ENCODE measurements at regions not wholly inside any gene's neighbourhood (a gene's known extent, or its start where the extent isn't known, plus 50 kb on each side); places are given as distances from the start of the nearest gene placed in this dataset.

DNA sequence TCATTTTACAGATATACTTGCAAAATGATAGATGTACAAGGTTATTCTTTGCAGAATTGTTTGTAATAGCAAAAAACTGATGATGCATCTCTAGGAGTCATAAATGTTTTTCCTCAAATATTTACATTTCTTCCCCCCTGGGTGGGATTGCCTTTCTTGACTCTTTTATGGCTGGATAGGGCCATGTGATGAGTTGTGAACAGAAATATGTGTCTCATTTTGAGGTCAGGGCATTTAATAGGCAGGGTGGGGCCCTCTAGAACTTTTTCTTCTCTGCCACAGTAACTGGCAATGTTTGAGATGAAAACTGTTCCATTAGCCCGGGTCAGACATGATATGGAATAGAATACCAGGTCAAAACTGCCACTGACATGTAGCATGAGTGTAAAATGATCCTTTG, 159.5 kb upstream of the SYNCRIP start:
- in situ Hi-C loops (cut with MboI; ENCODE audit: low pct_unique_long_range_greater_than_20kb, low sequenced_read_pairs, unreplicated experiment) = no loop called here
- no peak for DNase-seq (ENCODE audit: low spot score)
- TF ChIP-seq, protein P1, sequence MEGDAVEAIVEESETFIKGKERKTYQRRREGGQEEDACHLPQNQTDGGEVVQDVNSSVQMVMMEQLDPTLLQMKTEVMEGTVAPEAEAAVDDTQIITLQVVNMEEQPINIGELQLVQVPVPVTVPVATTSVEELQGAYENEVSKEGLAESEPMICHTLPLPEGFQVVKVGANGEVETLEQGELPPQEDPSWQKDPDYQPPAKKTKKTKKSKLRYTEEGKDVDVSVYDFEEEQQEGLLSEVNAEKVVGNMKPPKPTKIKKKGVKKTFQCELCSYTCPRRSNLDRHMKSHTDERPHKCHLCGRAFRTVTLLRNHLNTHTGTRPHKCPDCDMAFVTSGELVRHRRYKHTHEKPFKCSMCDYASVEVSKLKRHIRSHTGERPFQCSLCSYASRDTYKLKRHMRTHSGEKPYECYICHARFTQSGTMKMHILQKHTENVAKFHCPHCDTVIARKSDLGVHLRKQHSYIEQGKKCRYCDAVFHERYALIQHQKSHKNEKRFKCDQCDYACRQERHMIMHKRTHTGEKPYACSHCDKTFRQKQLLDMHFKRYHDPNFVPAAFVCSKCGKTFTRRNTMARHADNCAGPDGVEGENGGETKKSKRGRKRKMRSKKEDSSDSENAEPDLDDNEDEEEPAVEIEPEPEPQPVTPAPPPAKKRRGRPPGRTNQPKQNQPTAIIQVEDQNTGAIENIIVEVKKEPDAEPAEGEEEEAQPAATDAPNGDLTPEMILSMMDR (IDR thresholded peaks at IDR 0.05; ENCODE audit: extremely low read depth, insufficient read depth, missing control alignments) = no peak

DNA sequence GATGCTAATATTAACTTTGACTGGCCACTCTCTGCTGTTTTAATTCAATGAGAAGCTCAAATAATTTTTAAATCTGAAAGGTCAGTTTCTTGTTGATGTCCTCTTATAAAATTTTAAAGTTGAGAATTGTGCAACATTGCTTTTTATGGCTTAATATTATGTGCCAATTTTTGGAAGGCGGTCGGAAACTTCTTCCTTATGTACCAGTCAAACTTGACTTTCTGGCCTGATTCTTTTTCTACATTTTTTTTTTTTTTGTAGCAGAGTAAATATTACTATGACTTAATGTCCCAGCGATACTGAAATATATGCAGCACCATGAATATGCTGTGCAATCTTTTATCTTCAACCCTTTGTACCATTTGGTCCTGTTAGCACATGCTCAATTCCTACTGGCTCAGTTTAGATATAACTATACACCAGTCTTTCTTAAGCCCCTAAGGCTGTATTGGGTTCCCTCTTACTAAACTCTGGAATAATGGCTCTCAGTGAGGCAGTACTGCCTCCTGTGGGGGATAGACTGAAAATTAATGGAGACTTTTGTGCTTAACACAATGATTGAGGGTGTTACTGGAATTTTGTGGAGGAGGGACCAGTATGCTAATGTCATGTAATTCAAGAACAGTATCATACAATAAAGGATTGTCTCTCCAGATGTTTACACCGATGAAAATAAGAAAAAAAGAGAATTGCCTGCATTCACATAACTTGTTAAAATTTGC, 156.4 kb upstream of the SYNCRIP start:
- TF ChIP-seq, protein P1 (IDR thresholded peaks at IDR 0.05; ENCODE audit: extremely low read depth, insufficient read depth, missing control alignments) = no peak
- in situ Hi-C loops (cut with MboI; ENCODE audit: low pct_unique_long_range_greater_than_20kb, low sequenced_read_pairs, unreplicated experiment) = no loop called here

DNA sequence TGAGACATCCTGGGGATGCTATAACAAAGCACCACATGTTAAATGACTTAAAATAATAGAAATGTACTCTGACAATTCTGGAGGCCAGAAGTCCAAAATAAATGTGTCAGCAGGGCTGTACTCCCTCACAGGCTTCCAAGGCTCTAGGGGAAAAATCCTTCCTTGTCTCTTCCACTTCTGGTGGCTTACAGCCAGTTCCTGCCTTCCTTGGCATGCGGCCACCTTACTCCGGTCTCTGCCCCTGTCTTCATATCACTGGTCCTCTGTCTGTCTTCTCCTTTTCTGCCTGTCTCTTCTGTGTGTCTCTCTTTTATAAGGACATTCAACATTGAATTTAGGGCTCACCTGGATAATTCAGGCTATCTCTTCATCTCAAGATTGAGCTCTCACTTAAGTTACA, 155.3 kb upstream of the SYNCRIP start:
- DNase-seq (ENCODE audit: low spot score) = no peak
- TF ChIP-seq, protein P1 (IDR thresholded peaks at IDR 0.05; ENCODE audit: extremely low read depth, insufficient read depth, missing control alignments) = no peak
- in situ Hi-C loops (cut with MboI; ENCODE audit: low pct_unique_long_range_greater_than_20kb, low sequenced_read_pairs, unreplicated experiment) = no loop called here

More for the DNA sequence above, 156.4 kb upstream of the SYNCRIP start:
- no peak for DNase-seq (ENCODE audit: low spot score)

DNA sequence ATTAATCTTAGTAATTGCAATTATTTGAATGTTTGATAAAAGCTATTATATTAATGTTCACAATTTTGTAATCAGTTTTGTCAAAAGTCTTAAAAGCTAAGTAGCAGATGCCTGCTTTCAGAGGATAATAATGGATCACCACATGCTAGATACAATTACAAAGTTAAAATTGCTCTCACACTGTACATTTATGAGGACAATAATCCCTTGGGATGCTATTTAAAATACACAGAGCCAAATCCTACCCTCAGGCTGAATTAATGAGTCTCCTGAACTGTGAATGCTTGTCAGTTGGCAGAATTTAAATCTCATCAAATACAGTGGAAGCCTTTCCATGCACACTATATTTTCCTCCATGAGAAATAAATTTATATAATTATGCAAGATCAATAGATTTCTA, 153.3 kb upstream of the SYNCRIP start:
- TF ChIP-seq, protein P1 (IDR thresholded peaks at IDR 0.05; ENCODE audit: extremely low read depth, insufficient read depth, missing control alignments) = no peak
- DNase-seq (ENCODE audit: low spot score) = no peak
- in situ Hi-C loops (cut with MboI; ENCODE audit: low pct_unique_long_range_greater_than_20kb, low sequenced_read_pairs, unreplicated experiment) = no loop called here

DNA sequence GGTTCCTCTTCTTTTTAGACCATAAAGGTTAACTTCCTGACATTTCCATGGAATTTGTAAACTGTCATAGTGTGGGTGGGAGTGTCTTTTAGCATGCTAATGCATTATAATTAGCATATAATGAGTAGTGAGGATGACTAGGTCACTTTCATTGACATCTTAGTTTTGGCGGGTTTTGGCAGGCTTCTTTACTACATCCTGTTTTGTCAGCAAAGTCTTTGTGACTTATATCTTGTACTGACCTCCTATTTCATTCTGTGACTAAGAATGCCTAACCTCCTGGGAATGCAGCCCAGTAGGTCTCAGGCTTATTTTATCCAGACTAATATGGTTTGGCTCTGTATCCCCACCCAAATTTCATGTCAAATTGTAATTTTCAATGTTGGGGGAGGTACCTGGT, 149.6 kb upstream of the SYNCRIP start:
- TF ChIP-seq, protein P1 (IDR thresholded peaks at IDR 0.05; ENCODE audit: extremely low read depth, insufficient read depth, missing control alignments) = no peak
- DNase-seq (ENCODE audit: low spot score) = no peak

DNA sequence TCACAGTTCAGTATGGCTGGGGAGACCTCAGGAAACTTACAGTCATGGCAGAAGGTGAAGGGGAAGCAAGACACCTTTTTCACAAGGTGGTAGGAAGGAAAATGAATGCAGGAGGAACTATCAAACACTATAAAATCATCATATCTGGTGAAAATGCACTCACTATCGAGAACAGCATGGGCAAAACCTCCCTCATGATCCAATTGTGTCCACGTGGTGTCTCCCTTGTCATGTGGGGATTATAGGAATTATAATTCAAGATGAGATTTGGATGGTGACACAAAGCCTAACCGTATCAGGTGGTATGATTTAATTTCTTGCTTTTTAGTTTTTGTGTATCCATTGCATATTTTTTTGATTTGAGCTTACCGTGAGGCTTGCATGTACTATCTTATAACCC, 133.2 kb upstream of the SYNCRIP start:
- TF ChIP-seq, protein P1 (IDR thresholded peaks at IDR 0.05; ENCODE audit: extremely low read depth, insufficient read depth, missing control alignments) = no peak
- in situ Hi-C loops (cut with MboI; ENCODE audit: low pct_unique_long_range_greater_than_20kb, low sequenced_read_pairs, unreplicated experiment) = no loop called here
- DNase-seq (ENCODE audit: low spot score) = no peak

More for the DNA sequence above, 149.6 kb upstream of the SYNCRIP start:
- in situ Hi-C loops (cut with MboI; ENCODE audit: low pct_unique_long_range_greater_than_20kb, low sequenced_read_pairs, unreplicated experiment) = no loop called here
